GM12874 (cell line): ENCODE measurements at regions not wholly inside any gene's neighbourhood (a gene's known extent, or its start where the extent isn't known, plus 50 kb on each side); places are given as distances from the start of the nearest gene placed in this dataset.

Experiments used
- CTCF ChIP-seq: IDR thresholded peaks from 2 replicates; pipeline ENCODE4 v1.5.1; 2011; ENCODE audit warnings: low read depth, mild to moderate bottlenecking, control low read depth, low read length, moderate library complexity; ENCODE audit not compliant: insufficient read depth

- TF ChIP-seq CTCF = no peak
These were observed 112.0 kb upstream of the MTHFD1L start for GRCh38 chr6:150753371-150754064.

GRCh38 chr6:150755042-150755441 is 110.5 kb upstream of the MTHFD1L start:
- TF ChIP-seq CTCF = no peak

DNA sequence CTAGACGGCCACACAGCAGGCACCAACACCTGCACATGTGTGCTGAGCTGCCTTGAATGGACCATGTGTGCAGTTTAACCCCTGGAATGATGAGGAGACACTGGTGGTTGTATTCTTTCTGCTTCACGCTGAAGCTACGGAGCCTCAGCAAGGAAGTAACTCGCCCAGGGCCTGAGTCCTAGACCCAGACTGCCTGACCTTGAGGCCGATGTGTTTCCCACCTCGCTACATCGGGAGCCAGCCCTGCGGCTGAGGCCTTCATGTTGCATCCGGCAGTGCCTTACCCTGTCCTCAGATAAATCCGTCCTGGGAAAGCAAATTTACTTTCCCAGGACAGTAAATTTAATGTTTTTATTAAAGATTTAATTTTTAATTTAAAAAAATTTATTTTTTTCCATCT is 110.0 kb upstream of the MTHFD1L start:
- TF ChIP-seq CTCF = no peak

DNA sequence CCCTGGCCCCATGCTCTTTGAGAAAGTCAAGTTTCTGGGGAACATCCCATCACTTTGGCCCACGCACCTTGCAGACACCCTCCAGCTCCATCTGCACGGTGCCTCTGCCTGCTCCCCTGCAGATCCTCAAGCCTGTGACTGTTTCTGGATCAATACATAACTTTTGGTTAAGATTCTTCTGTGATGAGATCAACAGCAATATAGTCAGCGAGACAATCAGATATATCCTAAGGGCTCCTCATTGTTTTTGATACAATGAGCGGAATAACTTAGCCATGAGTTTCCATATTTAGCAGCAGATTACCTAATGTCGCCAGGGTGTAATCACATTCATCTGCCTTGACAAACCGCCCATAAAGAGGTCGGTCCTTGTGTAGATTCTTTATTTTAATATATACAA is 109.3 kb upstream of the MTHFD1L start:
- no peak for TF ChIP-seq CTCF

DNA sequence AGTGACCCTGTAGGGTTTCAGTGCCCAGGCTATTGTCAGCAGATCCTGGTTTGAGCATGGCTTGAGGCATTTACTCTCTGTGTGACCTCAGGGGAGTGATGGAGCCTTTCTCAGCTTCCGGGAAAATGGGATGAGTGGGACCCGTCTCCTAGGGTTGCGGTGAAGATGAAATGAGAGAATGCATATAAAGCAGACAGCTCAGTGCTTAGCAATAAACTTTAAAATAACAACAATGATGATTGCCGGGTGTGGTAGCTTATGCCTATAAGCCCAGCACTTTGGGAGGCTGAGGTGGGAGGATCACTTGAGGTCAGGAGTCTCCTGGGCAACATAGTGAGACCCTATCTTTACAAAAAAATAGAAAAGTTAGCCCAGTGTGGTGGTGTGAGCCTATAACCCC is 106.0 kb upstream of the MTHFD1L start:
- no peak for TF ChIP-seq CTCF

- no peak for TF ChIP-seq CTCF
These were observed 103.7 kb upstream of the MTHFD1L start for GRCh38 chr6:150761771-150762170.

DNA sequence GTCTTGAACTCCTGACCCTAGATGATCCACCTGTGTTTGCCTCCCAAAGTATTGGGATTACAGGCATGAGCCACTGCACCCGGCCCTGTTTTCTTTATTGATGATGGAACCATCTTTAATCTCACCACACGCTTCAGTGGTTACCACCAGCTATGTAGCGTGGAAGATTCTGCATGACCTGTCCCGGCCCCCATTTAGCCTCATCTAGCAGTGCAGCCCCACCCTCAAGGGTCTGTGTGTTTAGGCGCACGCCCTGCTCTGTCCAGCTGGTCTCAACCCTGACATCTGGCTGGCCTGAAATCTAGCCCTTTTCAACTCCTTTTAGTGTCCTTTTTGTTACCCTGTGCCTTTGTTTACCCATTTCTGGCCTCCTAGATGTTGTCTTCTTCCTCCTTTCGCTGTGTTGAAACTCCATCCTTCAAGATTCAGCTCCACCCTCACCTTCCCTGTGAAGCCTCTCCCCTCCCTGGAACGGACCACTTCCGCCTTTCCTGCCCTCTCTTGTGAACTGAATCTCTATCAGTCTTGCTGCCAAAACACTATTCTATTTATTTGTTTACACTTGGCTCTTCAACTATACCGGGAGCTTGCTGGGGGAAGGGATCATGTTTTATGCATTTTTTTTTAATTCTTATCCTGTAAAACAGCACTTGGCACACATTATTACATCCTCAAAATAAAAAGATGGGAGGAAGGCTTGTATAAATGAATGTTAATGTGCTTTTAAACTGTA is 101.0 kb upstream of the MTHFD1L start:
- no peak for TF ChIP-seq CTCF
